ENCODE measurements at regions not wholly inside any gene's neighbourhood (a gene's known extent, or its start where the extent isn't known, plus 50 kb on each side); places are given as distances from the start of the nearest gene placed in this dataset.

DNA sequence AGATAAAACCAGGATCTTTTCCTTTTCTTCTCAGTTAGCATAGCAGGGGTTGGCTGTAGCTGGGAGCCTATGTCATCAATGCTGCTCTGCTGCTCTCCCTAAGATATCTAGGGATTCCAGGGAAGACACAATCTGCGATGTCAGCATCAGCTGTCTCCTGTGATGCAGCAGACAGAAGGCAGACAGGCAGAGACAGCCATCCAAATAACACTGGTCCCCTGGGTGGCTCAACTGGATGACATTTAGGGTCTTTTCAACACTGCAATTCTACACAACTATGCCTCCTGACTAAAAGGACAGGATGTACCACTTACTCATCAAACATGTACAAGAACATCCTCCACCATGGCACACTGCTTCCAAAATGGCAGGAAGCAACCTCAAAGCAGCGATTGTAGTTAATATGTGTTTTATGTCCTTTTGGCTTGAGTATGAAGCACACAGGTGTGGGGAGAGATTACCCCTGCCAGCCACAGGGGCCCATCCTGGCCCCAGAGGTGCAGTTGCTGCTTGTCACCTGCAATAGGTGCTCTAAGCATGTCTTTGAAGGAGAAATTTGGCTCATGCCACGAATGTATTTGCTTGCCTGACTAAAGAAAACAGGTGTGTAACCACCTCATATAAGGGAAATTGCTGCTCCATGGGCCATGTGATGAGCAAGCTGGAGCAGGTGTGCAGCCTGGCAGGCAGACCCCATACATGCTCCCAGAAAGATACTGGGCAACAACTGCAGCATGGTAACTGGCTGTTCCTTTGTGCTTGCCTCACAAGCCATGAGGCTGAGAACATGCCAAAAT, 357.8 kb downstream of the VPS13C start:
- H3K9me3 Mint-ChIP-seq, result no peaks in the 10 kb centered on the region
- H3K36me3 ChIP-seq (ENCODE audit: control insufficient read depth, insufficient read depth, low read length), result no peaks in the 10 kb centered on the region
- no peak overlapping the region for H3K4me3 Mint-ChIP-seq
- H3K4me1 ChIP-seq (ENCODE audit: control insufficient read depth, insufficient read depth, low read length), result no peaks in the 10 kb centered on the region
- peak; percentile 76 for DNase-seq
- no peak overlapping the region for H3K27ac ChIP-seq (ENCODE audit: low read depth, low read length)
- H3K27ac Mint-ChIP-seq, result no peak overlapping the region
- TF ChIP-seq, protein P1, sequence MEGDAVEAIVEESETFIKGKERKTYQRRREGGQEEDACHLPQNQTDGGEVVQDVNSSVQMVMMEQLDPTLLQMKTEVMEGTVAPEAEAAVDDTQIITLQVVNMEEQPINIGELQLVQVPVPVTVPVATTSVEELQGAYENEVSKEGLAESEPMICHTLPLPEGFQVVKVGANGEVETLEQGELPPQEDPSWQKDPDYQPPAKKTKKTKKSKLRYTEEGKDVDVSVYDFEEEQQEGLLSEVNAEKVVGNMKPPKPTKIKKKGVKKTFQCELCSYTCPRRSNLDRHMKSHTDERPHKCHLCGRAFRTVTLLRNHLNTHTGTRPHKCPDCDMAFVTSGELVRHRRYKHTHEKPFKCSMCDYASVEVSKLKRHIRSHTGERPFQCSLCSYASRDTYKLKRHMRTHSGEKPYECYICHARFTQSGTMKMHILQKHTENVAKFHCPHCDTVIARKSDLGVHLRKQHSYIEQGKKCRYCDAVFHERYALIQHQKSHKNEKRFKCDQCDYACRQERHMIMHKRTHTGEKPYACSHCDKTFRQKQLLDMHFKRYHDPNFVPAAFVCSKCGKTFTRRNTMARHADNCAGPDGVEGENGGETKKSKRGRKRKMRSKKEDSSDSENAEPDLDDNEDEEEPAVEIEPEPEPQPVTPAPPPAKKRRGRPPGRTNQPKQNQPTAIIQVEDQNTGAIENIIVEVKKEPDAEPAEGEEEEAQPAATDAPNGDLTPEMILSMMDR (conservative IDR thresholded peaks at IDR 0.05), result peak; percentile 80
- no peaks in the 10 kb centered on the region for H3K27me3 ChIP-seq (ENCODE audit: control insufficient read depth, insufficient read depth, low read length, poor library complexity, severe bottlenecking)
- H3K9ac ChIP-seq (ENCODE audit: extremely low read depth, low read length, poor library complexity, severe bottlenecking), result no peak overlapping the region
- H3K4me3 ChIP-seq (ENCODE audit: low read length), result no peak overlapping the region
- 66 to 75% methylated on average over 3 of the region's 3 CpGs for WGBS, 2 experiments (ENCODE audit: insufficient coverage in 1 of 2, insufficient read length in 1 of 2)
- peaks cover 6% of the 10 kb centered on the region for H3K4me1 Mint-ChIP-seq
- H3K27me3 Mint-ChIP-seq (ENCODE audit: insufficient read depth), result no peaks in the 10 kb centered on the region
- H3K9me3 ChIP-seq (ENCODE audit: control insufficient read depth, low read length), result no peaks in the 10 kb centered on the region
- H3K36me3 Mint-ChIP-seq (ENCODE audit: low read depth), result no peaks in the 10 kb centered on the region

DNA sequence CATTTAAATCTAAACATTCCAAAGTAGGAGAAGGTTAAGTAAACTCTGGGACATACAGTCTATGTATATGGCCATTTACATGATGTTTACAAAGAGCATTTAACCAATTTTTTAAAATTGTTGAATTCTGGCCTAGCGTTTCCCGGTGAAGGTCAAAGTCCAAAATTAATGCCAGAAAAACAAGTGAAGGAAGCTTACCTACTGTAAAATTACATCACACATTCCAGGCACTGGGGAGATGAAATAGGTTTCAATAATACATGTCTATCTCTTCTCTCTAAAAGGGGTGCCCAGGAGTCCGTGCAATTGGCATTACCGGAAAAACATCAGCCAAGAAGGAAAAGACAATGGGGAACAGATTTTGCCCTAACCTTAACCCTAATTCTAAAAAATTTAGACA, 358.8 kb downstream of the VPS13C start:
- Mint-ChIP-seq H3K36me3 (ENCODE audit: low read depth) (no peaks in the 10 kb centered on the region), H3K9me3 (no peaks in the 10 kb centered on the region), H3K4me3 (no peak overlapping the region), H3K27me3 (ENCODE audit: insufficient read depth) (no peaks in the 10 kb centered on the region), H3K27ac (no peak overlapping the region), H3K4me1 (peaks cover 8% of the 10 kb centered on the region)
- TF ChIP-seq, protein P1 (conservative IDR thresholded peaks at IDR 0.05), result no peak
- no peak overlapping the region for H3K4me3 ChIP-seq (ENCODE audit: low read length)
- no peak for DNase-seq
- H3K9me3 ChIP-seq (ENCODE audit: control insufficient read depth, low read length), result no peaks in the 10 kb centered on the region
- no peaks in the 10 kb centered on the region for H3K27me3 ChIP-seq (ENCODE audit: control insufficient read depth, insufficient read depth, low read length, poor library complexity, severe bottlenecking)
- no peak overlapping the region for H3K27ac ChIP-seq (ENCODE audit: low read depth, low read length)
- H3K9ac ChIP-seq (ENCODE audit: extremely low read depth, low read length, poor library complexity, severe bottlenecking), result no peak overlapping the region
- WGBS, 2 experiments (ENCODE audit: insufficient coverage in 1 of 2, insufficient read length in 1 of 2), result 95% methylated on average over 4 of the region's 4 CpGs; no CpG with 5 or more reads in 1 of the 2 experiments
- H3K4me1 ChIP-seq (ENCODE audit: control insufficient read depth, insufficient read depth, low read length), result no peaks in the 10 kb centered on the region
- H3K36me3 ChIP-seq (ENCODE audit: control insufficient read depth, insufficient read depth, low read length), result no peaks in the 10 kb centered on the region

DNA sequence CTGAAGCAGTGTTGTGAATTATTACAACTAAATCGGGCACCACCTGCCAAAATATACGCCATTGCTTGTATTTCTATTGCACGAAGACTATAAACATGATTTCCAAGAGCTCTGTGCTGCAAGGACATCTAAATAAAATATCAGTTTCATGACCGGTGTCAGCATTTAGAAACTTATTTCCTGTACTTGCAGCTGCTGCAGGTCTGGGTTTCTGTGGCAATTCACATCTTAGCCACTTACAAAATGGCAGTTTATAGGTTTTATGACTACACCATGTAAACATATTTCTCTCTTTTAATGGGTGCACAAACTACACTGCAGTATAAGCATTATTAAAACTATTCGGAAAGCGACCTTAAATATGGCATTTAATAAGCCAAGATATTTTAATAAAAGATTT, 359.4 kb downstream of the VPS13C start:
- Mint-ChIP-seq H3K9me3 (no peaks in the 10 kb centered on the region), H3K27me3 (ENCODE audit: insufficient read depth) (no peaks in the 10 kb centered on the region), H3K4me3 (no peak overlapping the region), H3K36me3 (ENCODE audit: low read depth) (no peaks in the 10 kb centered on the region), H3K27ac (no peak overlapping the region), H3K4me1 (peaks cover 8% of the 10 kb centered on the region)
- Histone ChIP-seq H3K27ac (ENCODE audit: low read depth, low read length) (no peak overlapping the region), H3K27me3 (ENCODE audit: control insufficient read depth, insufficient read depth, low read length, poor library complexity, severe bottlenecking) (no peaks in the 10 kb centered on the region), H3K9me3 (ENCODE audit: control insufficient read depth, low read length) (no peaks in the 10 kb centered on the region), H3K36me3 (ENCODE audit: control insufficient read depth, insufficient read depth, low read length) (no peaks in the 10 kb centered on the region), H3K9ac (ENCODE audit: extremely low read depth, low read length, poor library complexity, severe bottlenecking) (no peak overlapping the region), H3K4me1 (ENCODE audit: control insufficient read depth, insufficient read depth, low read length) (no peaks in the 10 kb centered on the region), H3K4me3 (ENCODE audit: low read length) (no peak overlapping the region)
- DNase-seq, result no peak
- TF ChIP-seq, protein P1 (conservative IDR thresholded peaks at IDR 0.05), result no peak
- WGBS, 2 experiments (ENCODE audit: insufficient coverage in 1 of 2, insufficient read length in 1 of 2), result 93 to 95% methylated on average over 4 to 5 of the region's 6 CpGs

All from endodermal cell (in vitro differentiated cells).